ENCODE measurements at regions not wholly inside any gene's neighbourhood (a gene's known extent, or its start where the extent isn't known, plus 50 kb on each side); places are given as distances from the start of the nearest gene placed in this dataset.

DNA sequence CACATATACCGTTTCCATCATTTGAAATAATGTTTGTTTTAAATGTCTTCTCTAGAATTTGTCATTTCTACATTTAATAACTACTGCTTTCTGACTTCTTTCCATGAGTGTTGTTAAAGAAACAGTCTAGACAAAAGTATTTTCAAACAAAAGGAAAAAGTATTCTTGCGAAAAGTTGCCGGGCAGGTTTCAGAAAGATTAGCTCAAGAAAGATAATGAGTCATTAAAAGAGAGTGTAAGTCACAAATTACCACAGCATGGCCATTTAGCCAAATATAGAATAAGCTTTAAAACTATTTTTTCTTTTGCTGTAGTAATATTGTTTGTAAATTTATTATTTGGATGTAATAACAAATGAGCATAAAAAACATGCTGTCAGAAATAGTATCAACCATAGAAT lies 493.0 kb downstream of the TLL1 start:
- no peak overlapping the region for H2AFZ ChIP-seq
- H3K79me2 ChIP-seq: no peaks in the 10 kb centered on the region

GRCh38 chr4:166377578-166377977 lies 504.5 kb downstream of the TLL1 start:
- H3K9me2 ChIP-seq (replicated peaks; ENCODE audit: insufficient read depth): no peaks in the 10 kb centered on the region
- H3K4me3 ChIP-seq: no peak overlapping the region
- no peak overlapping the region for H2AFZ ChIP-seq
- no peaks in the 10 kb centered on the region for H3K79me2 ChIP-seq
- no peaks in the 10 kb centered on the region for H3K4me1 ChIP-seq (ENCODE audit: insufficient read depth)
- 94% methylated on average over 1 of the region's 1 CpG for WGBS (ENCODE audit: low lambda C conversion rate, missing lambda C conversion rate)
- H3K36me3 ChIP-seq (replicated peaks; ENCODE audit: insufficient read depth, low read depth): no peaks in the 10 kb centered on the region
- H3K9me3 ChIP-seq (ENCODE audit: low read depth): no peaks in the 10 kb centered on the region
- H3K27ac ChIP-seq: no peak overlapping the region
- TF ChIP-seq EZH2phosphoT487 (IDR thresholded peaks at IDR 0.05; ENCODE audit: low read depth, severe bottlenecking, unreplicated experiment): no peak
- TF ChIP-seq CTCF (IDR thresholded peaks at IDR 0.05; ENCODE audit: poor library complexity): no peak
- no peak for TF ChIP-seq EZH2 (IDR thresholded peaks at IDR 0.05; ENCODE audit: borderline replicate concordance)
- DNase-seq (ENCODE audit: low spot score): no peak
- no peaks in the 10 kb centered on the region for H4K20me1 ChIP-seq (ENCODE audit: insufficient read depth, poor library complexity, severe bottlenecking)
- no peaks in the 10 kb centered on the region for H3K27me3 ChIP-seq
- no peak overlapping the region for H3K4me2 ChIP-seq

More for the DNA sequence above, 493.0 kb downstream of the TLL1 start:
- no peak overlapping the region for H3K4me3 ChIP-seq
- no peaks in the 10 kb centered on the region for H4K20me1 ChIP-seq (ENCODE audit: insufficient read depth, poor library complexity, severe bottlenecking)
- H3K4me1 ChIP-seq (ENCODE audit: insufficient read depth): no peaks in the 10 kb centered on the region
- no peaks in the 10 kb centered on the region for H3K9me2 ChIP-seq (replicated peaks; ENCODE audit: insufficient read depth)
- DNase-seq (ENCODE audit: low spot score): no peak
- no peaks in the 10 kb centered on the region for H3K27me3 ChIP-seq
- 56% methylated on average over 3 of the region's 3 CpGs for WGBS (ENCODE audit: low lambda C conversion rate, missing lambda C conversion rate)
- H3K9me3 ChIP-seq (ENCODE audit: low read depth): no peaks in the 10 kb centered on the region
- no peak overlapping the region for H3K4me2 ChIP-seq
- H3K36me3 ChIP-seq (replicated peaks; ENCODE audit: insufficient read depth, low read depth): no peaks in the 10 kb centered on the region
- no peak overlapping the region for H3K27ac ChIP-seq
- TF ChIP-seq EZH2phosphoT487 (IDR thresholded peaks at IDR 0.05; ENCODE audit: low read depth, severe bottlenecking, unreplicated experiment) (no peak), EZH2 (IDR thresholded peaks at IDR 0.05; ENCODE audit: borderline replicate concordance) (no peak), CTCF (IDR thresholded peaks at IDR 0.05; ENCODE audit: poor library complexity) (no peak)

DNA sequence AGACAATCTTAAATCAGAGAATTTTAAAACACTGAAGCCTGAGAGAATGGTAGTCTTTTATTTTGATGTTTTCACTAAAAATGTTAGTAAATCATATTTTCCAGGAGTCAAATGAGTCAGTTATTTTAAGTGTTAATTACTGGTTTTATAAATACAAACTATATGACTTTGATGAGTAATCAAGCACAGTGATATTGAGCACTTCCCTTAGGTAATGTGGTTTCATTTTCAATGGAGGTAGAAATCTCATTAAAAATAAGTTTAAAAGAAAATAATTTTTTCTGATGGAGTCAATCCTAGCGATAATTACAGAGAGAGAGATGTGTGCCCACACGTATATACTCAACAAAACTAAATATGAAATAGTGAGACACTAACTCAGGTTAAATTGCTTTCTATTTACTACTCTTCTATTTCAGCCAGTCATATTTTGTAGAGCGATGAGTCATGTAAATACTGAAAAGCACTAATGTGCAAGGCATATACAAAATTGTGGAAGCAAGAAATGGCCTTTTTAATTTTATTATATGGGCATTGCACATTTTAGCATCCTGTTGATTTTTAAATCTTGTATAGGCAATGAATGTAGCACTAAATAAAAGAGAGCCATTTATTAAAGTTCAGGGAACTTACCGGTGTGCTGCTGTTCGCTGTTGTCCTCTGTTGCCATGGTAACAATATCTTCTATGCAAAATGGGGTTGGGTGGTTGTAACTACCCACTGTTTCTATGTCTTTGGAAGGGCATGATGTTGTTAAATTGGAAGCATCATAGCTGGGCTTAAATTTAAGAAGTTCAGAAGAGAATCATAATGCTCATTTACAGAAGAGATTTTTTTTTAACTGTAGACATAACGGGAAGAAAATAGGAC lies 513.7 kb downstream of the TLL1 start:
- H4K20me1 ChIP-seq (ENCODE audit: insufficient read depth, poor library complexity, severe bottlenecking): no peaks in the 10 kb centered on the region
- H3K9me3 ChIP-seq (ENCODE audit: low read depth): no peaks in the 10 kb centered on the region
- H3K27ac ChIP-seq: no peak overlapping the region
- no peak overlapping the region for H3K4me3 ChIP-seq
- 78% methylated on average over 6 of the region's 6 CpGs for WGBS (ENCODE audit: low lambda C conversion rate, missing lambda C conversion rate)
- H3K36me3 ChIP-seq (replicated peaks; ENCODE audit: insufficient read depth, low read depth): no peaks in the 10 kb centered on the region
- no peaks in the 10 kb centered on the region for H3K9me2 ChIP-seq (replicated peaks; ENCODE audit: insufficient read depth)
- H3K4me1 ChIP-seq (ENCODE audit: insufficient read depth): no peaks in the 10 kb centered on the region
- no peak overlapping the region for H3K4me2 ChIP-seq
- no peaks in the 10 kb centered on the region for H3K27me3 ChIP-seq
- H2AFZ ChIP-seq: no peak overlapping the region
- TF ChIP-seq EZH2phosphoT487 (IDR thresholded peaks at IDR 0.05; ENCODE audit: low read depth, severe bottlenecking, unreplicated experiment) (no peak), CTCF (IDR thresholded peaks at IDR 0.05; ENCODE audit: poor library complexity) (no peak), EZH2 (IDR thresholded peaks at IDR 0.05; ENCODE audit: borderline replicate concordance) (no peak)
- no peaks in the 10 kb centered on the region for H3K79me2 ChIP-seq
- DNase-seq (ENCODE audit: low spot score): no peak
